ENCODE measurements at regions not wholly inside any gene's neighbourhood (a gene's known extent, or its start where the extent isn't known, plus 50 kb on each side); places are given as distances from the start of the nearest gene placed in this dataset.

DNA sequence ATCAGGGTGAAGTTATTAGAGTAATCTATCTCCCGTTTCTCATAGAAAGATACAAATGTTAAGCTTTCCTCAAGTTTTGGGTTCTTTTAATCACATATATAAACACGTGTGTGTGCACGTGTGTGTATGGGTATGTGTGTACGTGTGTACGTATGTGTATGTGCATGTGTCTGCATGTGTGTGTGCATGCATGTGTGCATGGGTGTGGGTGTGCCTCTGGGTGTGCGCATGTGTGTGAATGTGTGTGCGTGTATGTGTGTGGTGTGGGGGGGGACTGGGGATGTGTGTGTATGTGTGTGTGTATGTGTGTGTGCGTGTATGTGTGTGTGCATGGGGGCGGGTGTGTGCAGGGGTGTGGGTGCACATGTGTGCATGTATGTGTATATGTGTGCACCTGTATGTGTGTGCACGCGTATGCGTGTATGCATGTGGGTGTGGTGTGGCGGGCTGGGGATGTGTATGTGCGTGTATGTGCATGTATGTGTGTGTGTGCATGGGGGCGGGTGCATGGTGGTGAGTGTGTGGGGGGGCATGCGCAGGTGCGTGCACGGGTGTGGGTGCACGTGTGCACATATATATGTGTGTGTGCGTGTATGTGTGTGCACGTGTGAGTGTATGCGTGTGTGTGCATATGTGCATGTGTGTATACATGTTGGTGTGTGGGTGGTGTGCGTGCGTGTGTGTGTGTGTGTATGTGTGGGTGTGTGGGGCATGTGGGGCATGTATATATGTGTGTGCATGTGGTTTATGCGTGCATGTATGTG lies 304.0 kb downstream of the MBD2 start:
- Histone ChIP-seq H3K4me3 (ENCODE audit: low read depth, low read length, poor library complexity, severe bottlenecking) (no peak overlapping the region), H2AFZ (ENCODE audit: low read length) (no peak overlapping the region), H3K9me3 (ENCODE audit: low read length) (no peaks in the 10 kb centered on the region), H4K20me1 (ENCODE audit: insufficient read depth, low read length) (no peaks in the 10 kb centered on the region), H3K4me1 (ENCODE audit: insufficient read depth, low read length, poor library complexity, severe bottlenecking) (no peaks in the 10 kb centered on the region), H3K4me2 (ENCODE audit: low read length) (no peak overlapping the region), H3K9me2 (ENCODE audit: insufficient read depth, low read length) (no peaks in the 10 kb centered on the region), H3K79me2 (ENCODE audit: insufficient read depth, low read depth, low read length) (no peaks in the 10 kb centered on the region), H3K27ac (ENCODE audit: low read depth, low read length, poor library complexity, severe bottlenecking) (no peak overlapping the region), H3K36me3 (ENCODE audit: insufficient read depth, low read length) (no peaks in the 10 kb centered on the region)
- TF ChIP-seq, protein P1, sequence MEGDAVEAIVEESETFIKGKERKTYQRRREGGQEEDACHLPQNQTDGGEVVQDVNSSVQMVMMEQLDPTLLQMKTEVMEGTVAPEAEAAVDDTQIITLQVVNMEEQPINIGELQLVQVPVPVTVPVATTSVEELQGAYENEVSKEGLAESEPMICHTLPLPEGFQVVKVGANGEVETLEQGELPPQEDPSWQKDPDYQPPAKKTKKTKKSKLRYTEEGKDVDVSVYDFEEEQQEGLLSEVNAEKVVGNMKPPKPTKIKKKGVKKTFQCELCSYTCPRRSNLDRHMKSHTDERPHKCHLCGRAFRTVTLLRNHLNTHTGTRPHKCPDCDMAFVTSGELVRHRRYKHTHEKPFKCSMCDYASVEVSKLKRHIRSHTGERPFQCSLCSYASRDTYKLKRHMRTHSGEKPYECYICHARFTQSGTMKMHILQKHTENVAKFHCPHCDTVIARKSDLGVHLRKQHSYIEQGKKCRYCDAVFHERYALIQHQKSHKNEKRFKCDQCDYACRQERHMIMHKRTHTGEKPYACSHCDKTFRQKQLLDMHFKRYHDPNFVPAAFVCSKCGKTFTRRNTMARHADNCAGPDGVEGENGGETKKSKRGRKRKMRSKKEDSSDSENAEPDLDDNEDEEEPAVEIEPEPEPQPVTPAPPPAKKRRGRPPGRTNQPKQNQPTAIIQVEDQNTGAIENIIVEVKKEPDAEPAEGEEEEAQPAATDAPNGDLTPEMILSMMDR (conservative IDR thresholded peaks at IDR 0.05; ENCODE audit: low read length), result no peak
- BruUV-seq (replicated peaks), result no TSS peak
- ChIA-PET POLR2A (no interaction called here), CTCF (ENCODE audit: unreplicated experiment) (no interaction called here)
- DNase-seq (ENCODE audit: low spot score), result no peak
- intact Hi-C loops (cut with micrococcal nuclease; ENCODE audit: unreplicated experiment), result loop anchor here (10.0 kb wide), 1 partner anchor 494 kb away; no protein-coding TSS in a partner anchor

DNA sequence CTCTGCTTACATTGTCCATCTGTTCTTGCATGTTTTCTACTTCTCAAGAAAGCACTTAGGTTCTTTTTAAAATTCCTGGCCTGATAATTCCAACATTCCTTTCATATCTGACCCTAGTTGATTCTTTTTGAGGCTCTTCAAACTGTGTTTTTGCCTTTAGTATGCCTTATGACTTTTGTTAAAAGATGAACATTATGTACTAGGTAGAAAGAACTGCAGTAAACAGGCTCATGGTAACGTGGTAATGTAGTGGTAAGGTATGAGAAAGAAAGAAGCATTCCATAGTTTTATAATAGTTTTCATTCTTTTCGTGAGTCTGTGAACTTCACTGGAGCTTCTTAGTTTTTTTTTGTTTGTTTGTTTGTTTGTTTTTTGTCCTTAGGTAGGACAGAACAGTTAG lies 306.4 kb downstream of the MBD2 start:
- Histone ChIP-seq H3K27ac (ENCODE audit: low read depth, low read length, poor library complexity, severe bottlenecking) (no peak overlapping the region), H2AFZ (ENCODE audit: low read length) (no peak overlapping the region), H3K4me3 (ENCODE audit: low read depth, low read length, poor library complexity, severe bottlenecking) (no peak overlapping the region), H3K4me1 (ENCODE audit: insufficient read depth, low read length, poor library complexity, severe bottlenecking) (no peaks in the 10 kb centered on the region), H3K79me2 (ENCODE audit: insufficient read depth, low read depth, low read length) (no peaks in the 10 kb centered on the region), H4K20me1 (ENCODE audit: insufficient read depth, low read length) (no peaks in the 10 kb centered on the region), H3K4me2 (ENCODE audit: low read length) (no peak overlapping the region), H3K36me3 (ENCODE audit: insufficient read depth, low read length) (no peaks in the 10 kb centered on the region), H3K9me2 (ENCODE audit: insufficient read depth, low read length) (no peaks in the 10 kb centered on the region), H3K9me3 (ENCODE audit: low read length) (no peaks in the 10 kb centered on the region)
- POLR2A ChIA-PET, result no interaction called here
- DNase-seq (ENCODE audit: low spot score), result no peak
- TF ChIP-seq, protein P1 (conservative IDR thresholded peaks at IDR 0.05; ENCODE audit: low read length), result no peak
- no peak for TF ChIP-seq EZH2phosphoT487 (IDR thresholded peaks at IDR 0.05; ENCODE audit: borderline replicate concordance, low read depth, low read length)
- CTCF ChIA-PET (ENCODE audit: unreplicated experiment), result no interaction called here
- intact Hi-C loops (cut with micrococcal nuclease; ENCODE audit: unreplicated experiment), result no loop called here
- no TSS peak for BruUV-seq (replicated peaks)

DNA sequence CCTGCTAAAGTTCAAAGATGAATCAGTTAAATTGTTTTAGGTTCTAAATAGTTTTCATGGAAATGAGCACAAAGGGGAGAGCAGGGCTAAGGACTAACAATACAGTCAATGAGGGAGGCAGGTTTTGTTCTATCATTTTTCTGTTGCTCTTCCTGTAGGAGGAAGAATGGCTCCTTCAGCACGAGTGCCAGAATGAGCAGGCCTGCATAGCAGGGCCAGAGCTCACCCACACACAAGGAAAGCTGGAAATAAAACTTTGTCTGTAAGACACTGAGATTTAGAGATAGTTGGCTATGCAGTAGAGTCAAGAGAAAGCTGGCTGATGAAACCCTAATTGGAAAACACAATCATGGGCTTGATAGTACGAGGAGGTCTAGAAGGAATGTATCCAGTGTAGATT lies 313.3 kb downstream of the MBD2 start:
- no peaks in the 10 kb centered on the region for H3K4me1 ChIP-seq (ENCODE audit: insufficient read depth, low read length, poor library complexity, severe bottlenecking)
- H3K36me3 ChIP-seq (ENCODE audit: insufficient read depth, low read length), result no peaks in the 10 kb centered on the region
- BruUV-seq (replicated peaks), result no TSS peak
- H4K20me1 ChIP-seq (ENCODE audit: insufficient read depth, low read length), result no peaks in the 10 kb centered on the region
- POLR2A ChIA-PET, result no interaction called here
- DNase-seq (ENCODE audit: low spot score), result no peak
- H3K9me3 ChIP-seq (ENCODE audit: low read length), result no peaks in the 10 kb centered on the region
- no peak overlapping the region for H3K4me2 ChIP-seq (ENCODE audit: low read length)
- no peak for TF ChIP-seq EZH2phosphoT487 (IDR thresholded peaks at IDR 0.05; ENCODE audit: borderline replicate concordance, low read depth, low read length)
- TF ChIP-seq, protein P1 (conservative IDR thresholded peaks at IDR 0.05; ENCODE audit: low read length), result no peak
- no peak overlapping the region for H2AFZ ChIP-seq (ENCODE audit: low read length)
- no peak overlapping the region for H3K4me3 ChIP-seq (ENCODE audit: low read depth, low read length, poor library complexity, severe bottlenecking)
- CTCF ChIA-PET (ENCODE audit: unreplicated experiment), result no interaction called here
- intact Hi-C loops (cut with micrococcal nuclease; ENCODE audit: unreplicated experiment), result loop anchor here (5.0 kb wide), 1 partner anchor 206 kb away; no protein-coding TSS in a partner anchor
- no peaks in the 10 kb centered on the region for H3K9me2 ChIP-seq (ENCODE audit: insufficient read depth, low read length)
- no peaks in the 10 kb centered on the region for H3K79me2 ChIP-seq (ENCODE audit: insufficient read depth, low read depth, low read length)
- H3K27ac ChIP-seq (ENCODE audit: low read depth, low read length, poor library complexity, severe bottlenecking), result no peak overlapping the region
